ACHN (cell line): ENCODE measurements at regions not wholly inside any gene's neighbourhood (a gene's known extent, or its start where the extent isn't known, plus 50 kb on each side); places are given as distances from the start of the nearest gene placed in this dataset.

Source experiments
- DNase-seq: peaks from one replicate; pipeline ENCODE4 v3.0.0-alpha.2; 2015
- in situ Hi-C: cut with HindIII; loops from 2 replicates; pipeline ENCODE4 v1.10.0; 2017; ENCODE audit warnings: low sequenced_read_pairs, low pct_ligation_motif_present, low pct_unique_long_range_greater_than_20kb

DNA sequence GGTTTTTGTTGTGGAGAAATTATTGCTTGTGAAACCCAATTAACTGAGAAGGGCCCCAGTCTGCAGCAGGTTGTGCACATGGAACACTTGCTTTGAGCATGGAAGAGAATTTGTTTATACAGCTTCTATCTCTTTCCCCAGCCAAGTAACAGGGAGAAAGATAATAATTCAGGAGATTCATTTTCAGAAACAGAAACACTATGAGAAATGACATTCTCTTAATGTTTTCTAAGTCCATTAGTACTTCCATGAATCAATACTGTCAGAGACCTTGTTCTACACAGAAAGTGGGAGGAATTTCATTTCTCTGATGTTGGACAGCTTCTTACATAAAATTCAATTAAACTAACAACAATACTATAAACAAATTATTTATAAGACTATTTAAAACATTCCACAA, 446.3 kb downstream of the KLF12 start:
- in situ Hi-C loops: no loop called here
- no peak for DNase-seq

GRCh38 chr13:73687087-73687486, 447.1 kb downstream of the KLF12 start:
- in situ Hi-C loops: no loop called here
- DNase-seq: no peak

GRCh38 chr13:73684750-73685149, 449.5 kb downstream of the KLF12 start:
- in situ Hi-C loops: no loop called here
- DNase-seq: no peak

- in situ Hi-C loops: no loop called here
- no peak for DNase-seq
Measured at GRCh38 chr13:73684286-73684685, 449.9 kb downstream of the KLF12 start.

DNA sequence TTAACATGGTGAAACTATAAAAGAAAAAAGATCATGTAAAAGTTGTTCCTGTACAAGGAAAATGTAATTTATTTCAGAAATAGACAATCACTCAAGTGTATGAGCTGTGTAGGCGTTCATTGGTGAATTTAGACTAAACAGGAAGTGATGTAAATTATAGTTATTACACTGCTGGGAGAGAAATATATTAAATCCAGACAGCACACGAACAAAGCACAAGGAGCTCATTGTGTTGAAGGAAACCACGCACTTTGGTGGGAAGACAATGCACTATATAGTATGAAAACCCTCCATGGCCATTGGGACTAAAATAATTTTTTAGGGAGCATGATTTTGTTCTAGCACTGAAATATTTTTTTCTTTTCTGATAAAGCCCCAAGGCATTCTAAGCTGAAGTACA, 450.5 kb downstream of the KLF12 start:
- no peak for DNase-seq

GRCh38 chr13:73681779-73682178, 452.4 kb downstream of the KLF12 start:
- no peak for DNase-seq
- in situ Hi-C loops: no loop called here

More for the DNA sequence above, 450.5 kb downstream of the KLF12 start:
- in situ Hi-C loops: no loop called here

- in situ Hi-C loops: no loop called here
- no peak for DNase-seq
Measured at GRCh38 chr13:73681015-73681414, 453.2 kb downstream of the KLF12 start.

DNA sequence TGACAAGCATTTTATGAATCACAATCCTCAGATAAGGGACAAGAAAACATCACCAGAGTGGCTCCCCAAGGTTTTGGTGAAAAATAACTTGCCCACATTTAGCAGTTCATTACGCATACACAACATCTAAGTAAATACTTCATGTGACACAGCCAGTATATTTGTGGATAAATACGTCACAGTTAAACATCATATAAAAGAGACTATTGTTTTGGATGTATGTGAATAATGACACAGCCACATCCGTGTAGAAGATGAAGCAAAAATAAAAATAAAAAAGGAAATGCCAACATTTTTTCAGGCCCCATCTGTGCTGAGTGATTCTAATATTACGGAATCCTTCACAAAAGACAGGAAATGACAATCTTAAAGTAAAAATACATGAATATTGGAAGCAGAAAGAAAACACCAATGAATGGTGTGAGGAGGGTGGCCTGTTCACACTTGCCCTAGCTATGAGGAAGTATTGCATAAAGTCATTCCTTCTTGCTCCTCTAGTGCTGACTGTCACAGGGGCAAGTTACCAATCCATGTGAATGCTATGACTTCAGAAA, 457.1 kb downstream of the KLF12 start:
- no peak for DNase-seq
- in situ Hi-C loops: no loop called here

- no peak for DNase-seq
- in situ Hi-C loops: no loop called here
Measured at GRCh38 chr13:73676550-73677047, 457.6 kb downstream of the KLF12 start.

GRCh38 chr13:73675821-73676220, 458.4 kb downstream of the KLF12 start:
- DNase-seq: no peak
- in situ Hi-C loops: no loop called here

GRCh38 chr13:73674570-73674969, 459.6 kb downstream of the KLF12 start:
- in situ Hi-C loops: no loop called here
- no peak for DNase-seq

DNA sequence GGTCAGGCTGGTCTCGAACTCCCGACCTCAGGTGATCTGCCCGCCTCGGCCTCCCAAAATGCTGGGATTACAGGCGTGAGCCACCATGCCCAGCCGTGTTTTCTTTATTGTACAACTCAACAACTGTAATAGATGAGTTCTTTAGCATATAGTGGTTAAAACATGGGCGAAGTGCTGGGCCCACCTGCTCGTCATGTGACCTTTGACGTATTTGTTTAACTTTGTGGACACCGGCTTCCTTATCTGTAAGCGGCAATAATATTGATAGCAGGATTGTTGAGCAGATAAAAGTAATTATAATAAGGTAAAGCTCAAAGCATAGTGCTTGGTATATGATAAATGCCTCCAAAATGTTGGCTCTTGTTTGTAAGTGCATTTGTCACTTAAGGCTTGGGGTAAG, 460.3 kb downstream of the KLF12 start:
- no peak for DNase-seq
- in situ Hi-C loops: no loop called here

DNA sequence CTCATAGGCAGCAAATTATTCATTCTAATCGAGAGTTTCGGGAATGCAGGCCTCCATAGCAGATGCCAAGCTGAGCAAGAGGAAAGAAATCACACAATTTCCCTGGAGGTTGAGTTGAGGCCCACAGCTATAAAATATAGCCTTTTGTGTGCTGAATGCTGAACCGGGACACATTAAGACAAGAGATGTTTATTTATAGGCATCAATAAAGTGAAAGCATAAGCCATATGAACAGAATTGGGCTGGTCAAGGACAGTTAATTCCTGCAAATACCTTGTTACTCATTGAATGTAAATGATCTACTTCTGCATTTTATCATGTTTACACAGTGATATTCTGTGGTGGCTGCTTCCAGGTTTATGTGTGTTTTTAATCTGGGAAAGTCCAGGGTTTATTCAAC, 461.7 kb downstream of the KLF12 start:
- DNase-seq: no peak
- in situ Hi-C loops: no loop called here

DNA sequence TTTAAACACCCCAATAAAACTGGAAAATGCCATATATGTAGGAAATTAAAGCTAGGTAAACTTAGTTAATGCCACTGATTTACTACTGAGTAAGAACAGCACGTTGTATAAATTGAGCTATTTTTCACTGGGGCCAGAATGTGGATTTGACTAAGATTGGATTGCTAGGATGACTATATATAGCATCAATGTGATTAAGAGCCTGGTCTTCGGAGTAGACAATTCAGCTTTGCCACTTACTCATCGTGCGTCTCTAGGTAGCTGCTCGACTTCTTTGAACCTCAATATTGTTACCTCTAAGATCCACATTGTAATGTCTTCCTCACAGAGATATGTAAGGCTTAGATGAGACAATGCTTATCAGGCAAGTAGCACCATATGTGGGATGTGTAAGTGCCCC, 462.5 kb downstream of the KLF12 start:
- in situ Hi-C loops: no loop called here
- DNase-seq: no peak

GRCh38 chr13:73671011-73671410, 463.2 kb downstream of the KLF12 start:
- in situ Hi-C loops: no loop called here
- DNase-seq: no peak

DNA sequence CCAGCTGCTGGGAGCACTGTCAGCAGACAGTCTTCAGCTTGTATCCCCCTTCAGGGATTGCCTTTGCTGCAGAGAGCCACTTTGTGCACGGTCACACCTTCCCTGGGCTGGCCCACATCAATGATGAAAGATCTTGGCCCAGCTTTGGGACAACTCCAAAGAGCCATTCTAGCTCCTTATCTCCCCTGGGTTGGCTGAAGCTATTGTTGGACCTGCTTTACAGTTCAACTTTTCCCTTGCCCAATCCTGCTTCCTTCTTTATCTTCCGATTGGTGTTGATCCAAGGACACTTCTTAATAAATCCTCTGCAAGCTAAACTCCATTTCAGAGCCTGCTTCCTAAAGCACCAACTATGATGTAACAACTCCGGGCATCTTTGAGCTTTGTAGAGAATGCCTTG, 466.4 kb downstream of the KLF12 start:
- DNase-seq: no peak
- in situ Hi-C loops: no loop called here

GRCh38 chr13:73665261-73665660, 468.9 kb downstream of the KLF12 start:
- in situ Hi-C loops: no loop called here
- no peak for DNase-seq

DNA sequence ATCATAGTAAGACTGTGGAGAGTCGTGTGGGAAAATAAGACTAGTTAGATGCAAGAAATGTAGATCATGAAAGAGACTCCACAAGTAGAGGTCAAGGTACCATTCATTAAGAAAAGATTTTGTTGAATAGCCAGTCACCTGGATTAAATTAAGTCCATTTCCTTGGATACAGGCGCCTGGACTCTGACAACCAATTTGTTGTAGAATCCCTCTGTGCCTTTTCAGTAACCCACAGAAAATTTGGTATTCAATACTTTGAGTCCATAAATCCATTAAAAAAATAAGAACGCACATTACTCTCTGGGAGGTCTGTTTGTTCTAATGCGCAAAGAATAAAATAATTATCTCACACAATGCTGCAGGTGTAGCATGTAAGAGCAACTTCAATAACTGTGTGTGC, 469.4 kb downstream of the KLF12 start:
- DNase-seq: no peak
- in situ Hi-C loops: no loop called here

DNA sequence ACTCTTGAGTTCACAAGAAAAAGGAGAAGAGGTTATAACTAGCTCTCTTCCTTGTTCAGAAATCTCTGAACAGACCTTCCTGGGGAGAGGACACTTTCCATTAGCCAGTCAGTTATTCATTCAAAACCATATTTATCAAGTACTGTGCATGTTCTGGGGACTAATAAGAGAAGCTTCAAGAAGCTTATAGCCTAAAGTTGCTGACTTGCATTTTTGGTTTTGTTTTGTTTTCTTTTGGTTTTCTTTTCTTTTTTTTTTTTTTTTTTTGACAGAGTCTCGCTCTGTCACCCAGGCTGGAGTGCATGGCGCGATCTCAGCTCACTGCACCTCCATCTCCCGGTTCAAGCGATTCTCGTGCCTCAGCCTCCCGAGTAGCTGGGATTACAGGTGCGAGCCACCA, 471.4 kb downstream of the KLF12 start:
- in situ Hi-C loops: no loop called here
- DNase-seq: no peak

- DNase-seq: no peak
- in situ Hi-C loops: no loop called here
Measured at GRCh38 chr13:73661687-73662425, 472.3 kb downstream of the KLF12 start.
